ENCODE measurements at regions not wholly inside any gene's neighbourhood (a gene's known extent, or its start where the extent isn't known, plus 50 kb on each side); places are given as distances from the start of the nearest gene placed in this dataset.

DNA sequence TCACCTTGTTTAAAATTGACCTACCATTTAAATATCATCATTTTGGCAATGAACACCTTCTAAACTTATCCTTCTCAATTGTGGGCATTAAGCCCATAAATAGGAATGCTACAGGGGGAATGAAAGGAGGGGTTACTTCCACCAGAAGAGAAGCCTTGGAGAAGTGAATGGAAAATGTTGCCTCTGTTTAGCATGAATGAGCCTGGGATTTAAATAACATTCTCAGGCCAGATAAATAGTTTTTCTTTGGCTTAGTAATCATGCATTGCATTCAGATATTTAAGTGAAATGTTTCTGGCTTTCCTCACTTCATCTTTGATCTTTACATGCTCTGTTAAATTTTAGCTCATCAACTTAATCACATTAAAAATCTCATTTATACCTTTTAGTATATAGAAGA lies 284.3 kb upstream of the FMN2 start:
- TF ChIP-seq CTCF (IDR thresholded peaks at IDR 0.05) (no peak), POLR2A (IDR thresholded peaks at IDR 0.05) (no peak)
